GM18867 (cell line): ENCODE measurements at regions not wholly inside any gene's neighbourhood (a gene's known extent, or its start where the extent isn't known, plus 50 kb on each side); places are given as distances from the start of the nearest gene placed in this dataset.

Experiments used
- ATAC-seq: cut with Tn5 transposase; IDR thresholded peaks from one replicate; pipeline ENCODE4 v1.9.1; 2021; ENCODE audit warnings: mild to moderate bottlenecking, moderate library complexity; ENCODE audit not compliant: unreplicated experiment

GRCh38 chr4:181157647-181158046, 1085.6 kb upstream of the TENM3 start:
- ATAC-seq: no peak

GRCh38 chr4:181158971-181159370, 1084.2 kb upstream of the TENM3 start:
- no peak for ATAC-seq

- ATAC-seq: no peak
These were observed 1081.5 kb upstream of the TENM3 start for GRCh38 chr4:181161669-181162068.

- ATAC-seq: no peak
These were observed 1080.9 kb upstream of the TENM3 start for GRCh38 chr4:181162266-181162665.

GRCh38 chr4:181162676-181163075, 1080.5 kb upstream of the TENM3 start:
- no peak for ATAC-seq

- no peak for ATAC-seq
These were observed 1076.3 kb upstream of the TENM3 start for GRCh38 chr4:181166742-181167399.

- ATAC-seq: no peak
These were observed 1075.0 kb upstream of the TENM3 start for GRCh38 chr4:181168011-181168805.

GRCh38 chr4:181173046-181173445, 1070.2 kb upstream of the TENM3 start:
- ATAC-seq: no peak

- no peak for ATAC-seq
These were observed 1066.9 kb upstream of the TENM3 start for GRCh38 chr4:181176306-181176705.

GRCh38 chr4:181181331-181181730, 1061.9 kb upstream of the TENM3 start:
- ATAC-seq: no peak

GRCh38 chr4:181189751-181190150, 1053.5 kb upstream of the TENM3 start:
- ATAC-seq: no peak

GRCh38 chr4:181193131-181193930, 1049.9 kb upstream of the TENM3 start:
- no peak for ATAC-seq

GRCh38 chr4:181194096-181194495, 1049.1 kb upstream of the TENM3 start:
- no peak for ATAC-seq

- no peak for ATAC-seq
These were observed 1043.1 kb upstream of the TENM3 start for GRCh38 chr4:181200076-181200475.

- ATAC-seq: no peak
These were observed 1041.0 kb upstream of the TENM3 start for GRCh38 chr4:181202240-181202639.

- no peak for ATAC-seq
These were observed 1039.1 kb upstream of the TENM3 start for GRCh38 chr4:181204109-181204508.

- ATAC-seq: no peak
These were observed 1029.7 kb upstream of the TENM3 start for GRCh38 chr4:181213551-181213950.

- ATAC-seq: no peak
These were observed 1026.7 kb upstream of the TENM3 start for GRCh38 chr4:181216501-181216900.

GRCh38 chr4:181219783-181220416, 1023.3 kb upstream of the TENM3 start:
- no peak for ATAC-seq

GRCh38 chr4:181224852-181225251, 1018.4 kb upstream of the TENM3 start:
- no peak for ATAC-seq

GRCh38 chr4:181225616-181226261, 1017.5 kb upstream of the TENM3 start:
- ATAC-seq: no peak
